ENCODE measurements at regions not wholly inside any gene's neighbourhood (a gene's known extent, or its start where the extent isn't known, plus 50 kb on each side); places are given as distances from the start of the nearest gene placed in this dataset.

- DNase-seq: no peak
Observed at GRCh38 chr5:74372051-74372450, 268.5 kb downstream of the ENC1 start.

DNA sequence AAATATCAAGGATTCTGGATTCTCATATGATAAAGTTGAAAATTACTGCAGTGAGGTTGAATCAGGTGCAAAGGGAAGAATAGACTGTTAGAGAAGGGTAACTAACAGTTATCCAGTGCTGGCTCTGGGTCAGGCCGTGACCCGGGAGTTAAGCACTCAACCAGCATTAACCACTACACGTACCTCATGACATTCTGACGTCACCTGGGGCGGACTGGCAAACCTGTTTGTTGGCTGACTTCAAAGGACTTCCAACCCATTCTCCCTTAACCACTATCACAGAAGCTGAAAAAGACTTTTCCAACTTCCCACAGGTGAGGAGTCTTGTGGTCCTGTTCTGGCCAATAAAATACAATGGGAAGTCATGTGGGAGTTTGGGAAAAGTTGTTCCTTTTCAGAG, 268.9 kb downstream of the ENC1 start:
- no peak for DNase-seq

GRCh38 chr5:74370168-74370567, 270.4 kb downstream of the ENC1 start:
- no peak for DNase-seq

DNA sequence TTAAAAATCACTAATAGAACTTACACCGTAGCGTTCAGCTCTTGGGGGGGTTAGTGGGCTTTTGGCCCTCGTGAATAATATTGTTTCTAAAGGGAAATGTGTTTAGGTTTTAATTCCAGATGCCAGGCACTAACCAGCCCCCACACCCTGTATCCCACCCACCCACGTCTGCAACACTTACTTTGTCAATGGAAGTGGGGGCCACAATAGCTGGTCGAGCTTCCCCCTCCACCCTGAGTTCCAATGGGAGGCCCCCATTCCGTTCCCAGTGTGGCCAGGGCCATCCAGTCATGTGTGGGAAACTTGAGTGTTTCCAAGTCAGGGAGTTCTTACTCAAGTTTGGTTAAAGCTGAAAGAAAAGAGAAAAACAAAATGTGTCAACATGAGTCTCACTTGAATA, 271.4 kb downstream of the ENC1 start:
- no peak for DNase-seq

DNA sequence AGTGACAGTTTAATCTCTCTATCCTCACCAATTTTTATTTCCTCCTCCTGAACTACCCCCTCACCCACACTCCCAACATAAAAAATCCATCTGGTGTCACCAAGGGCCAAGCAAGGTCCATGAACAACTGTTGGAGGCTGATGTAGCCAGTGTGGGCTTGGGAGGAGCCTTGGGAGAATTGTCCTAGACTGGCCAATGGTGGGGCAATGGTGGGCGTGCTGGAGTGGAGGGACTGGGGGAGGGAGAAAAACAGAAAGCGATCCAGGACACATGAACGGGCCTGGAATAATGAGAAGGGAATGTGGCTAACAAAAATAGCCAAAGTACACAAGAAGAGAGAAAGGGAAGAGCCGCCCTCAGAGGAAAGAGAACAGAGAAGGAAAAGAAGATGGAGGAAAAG, 272.6 kb downstream of the ENC1 start:
- no peak for DNase-seq

DNA sequence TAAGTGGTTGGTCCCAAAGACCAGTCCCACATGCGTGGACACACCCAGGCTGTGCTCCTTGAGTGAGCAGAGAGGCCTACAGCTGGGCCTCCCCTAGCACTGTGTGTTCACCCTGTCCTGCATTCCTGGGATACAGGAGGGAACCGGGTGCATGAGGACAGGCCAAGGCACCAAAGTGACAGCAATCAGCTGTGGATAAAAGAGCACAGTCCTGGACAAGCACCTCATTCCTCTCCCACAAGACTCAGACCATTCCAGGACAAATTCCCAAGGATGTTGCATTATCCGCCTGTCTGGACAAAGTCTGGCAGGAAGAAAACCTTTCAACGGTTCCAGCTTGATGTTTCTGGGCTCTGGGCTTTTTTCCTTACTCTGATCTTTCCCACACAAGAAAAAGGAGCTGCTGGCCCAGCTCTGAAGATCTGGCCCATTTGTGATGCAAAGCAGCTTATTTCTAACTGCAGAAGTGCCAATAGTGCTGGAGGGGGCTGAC, 273.2 kb downstream of the ENC1 start:
- no peak for DNase-seq

DNA sequence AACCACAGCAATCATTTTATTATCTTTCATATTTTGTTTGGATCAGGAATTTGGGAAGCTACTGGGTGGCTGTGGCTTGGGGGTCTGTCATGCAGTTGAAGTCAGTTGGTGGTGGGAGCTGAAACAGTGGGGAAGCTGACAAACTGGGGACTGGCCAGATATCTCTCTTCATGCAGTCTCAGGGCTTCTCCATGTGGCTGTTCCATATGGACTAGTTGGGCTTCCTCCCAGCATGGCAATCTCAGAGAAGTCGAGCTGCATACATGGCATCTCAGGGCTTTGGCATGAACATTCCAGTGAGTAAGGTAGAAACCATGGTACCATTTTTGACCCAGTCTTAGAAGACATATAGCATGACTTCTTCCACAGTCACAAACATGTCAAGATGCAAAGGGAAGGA, 274.8 kb downstream of the ENC1 start:
- no peak for DNase-seq

GRCh38 chr5:74364507-74364906, 276.0 kb downstream of the ENC1 start:
- DNase-seq: no peak

DNA sequence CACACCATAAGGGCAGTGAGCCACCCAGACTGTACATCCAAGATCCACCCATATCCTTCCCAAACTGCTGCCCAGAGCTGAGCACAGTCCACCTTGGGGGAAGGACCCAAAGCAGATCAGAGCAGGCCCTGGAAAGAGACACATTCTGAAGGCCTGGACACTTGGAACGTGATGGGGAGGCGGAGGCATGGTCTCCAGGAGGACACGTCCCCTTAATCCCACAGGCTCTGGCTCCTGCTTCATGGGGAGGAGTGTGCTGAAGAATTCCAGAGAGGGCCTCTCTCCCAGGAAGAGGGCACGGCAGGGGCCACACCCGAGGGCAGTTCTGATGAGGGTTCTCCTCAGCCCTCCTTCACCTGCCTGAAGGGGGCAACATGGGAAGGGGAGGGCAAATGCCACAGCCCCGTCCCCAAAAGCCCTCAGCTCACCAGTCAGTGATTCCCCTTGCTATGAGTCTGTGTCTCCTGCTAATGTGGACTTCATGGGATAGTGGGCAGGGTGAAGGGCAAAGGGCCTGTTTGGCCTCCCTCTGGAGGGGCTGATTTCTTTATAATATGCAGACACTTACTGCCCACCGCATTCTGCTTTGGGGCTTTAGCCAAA, 276.8 kb downstream of the ENC1 start:
- DNase-seq: no peak

GRCh38 chr5:74361406-74362358, 278.8 kb downstream of the ENC1 start:
- no peak for DNase-seq

- DNase-seq: no peak
Observed at GRCh38 chr5:74360535-74361210, 279.9 kb downstream of the ENC1 start.

GRCh38 chr5:74357827-74358226, 282.7 kb downstream of the ENC1 start:
- DNase-seq: no peak

DNA sequence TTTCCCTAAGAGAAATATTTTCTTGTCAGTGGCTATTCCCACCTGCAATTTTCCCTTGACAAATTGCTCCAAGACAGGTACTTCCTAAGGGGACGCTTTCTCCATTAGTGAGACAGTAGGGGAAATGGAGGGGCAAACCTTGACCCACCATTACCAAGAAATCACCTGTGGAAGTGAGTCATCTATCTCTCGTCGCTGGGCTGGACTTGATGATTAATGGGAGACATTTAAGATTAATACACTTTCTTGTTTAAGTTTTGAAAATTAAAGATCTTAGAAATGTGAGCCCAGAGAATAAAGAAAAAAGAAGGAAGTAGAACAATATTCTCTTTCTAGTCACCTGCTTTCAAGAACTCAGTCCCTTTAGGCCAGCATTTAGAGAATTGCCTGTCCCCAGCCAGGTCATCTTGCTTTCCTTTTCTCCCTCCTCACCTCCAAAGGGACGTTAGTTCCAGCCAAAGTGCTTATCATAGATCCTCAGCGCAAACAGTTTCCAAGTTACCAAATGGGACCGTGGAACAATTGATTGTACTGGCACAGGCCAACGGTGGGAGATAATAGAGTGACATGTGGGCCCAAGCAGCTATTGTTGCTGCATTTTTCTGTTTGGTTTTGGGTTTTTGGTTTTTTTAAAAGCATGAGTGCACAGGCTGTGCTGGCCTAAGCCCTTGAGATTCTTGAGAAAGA, 284.4 kb downstream of the ENC1 start:
- no peak for DNase-seq

DNA sequence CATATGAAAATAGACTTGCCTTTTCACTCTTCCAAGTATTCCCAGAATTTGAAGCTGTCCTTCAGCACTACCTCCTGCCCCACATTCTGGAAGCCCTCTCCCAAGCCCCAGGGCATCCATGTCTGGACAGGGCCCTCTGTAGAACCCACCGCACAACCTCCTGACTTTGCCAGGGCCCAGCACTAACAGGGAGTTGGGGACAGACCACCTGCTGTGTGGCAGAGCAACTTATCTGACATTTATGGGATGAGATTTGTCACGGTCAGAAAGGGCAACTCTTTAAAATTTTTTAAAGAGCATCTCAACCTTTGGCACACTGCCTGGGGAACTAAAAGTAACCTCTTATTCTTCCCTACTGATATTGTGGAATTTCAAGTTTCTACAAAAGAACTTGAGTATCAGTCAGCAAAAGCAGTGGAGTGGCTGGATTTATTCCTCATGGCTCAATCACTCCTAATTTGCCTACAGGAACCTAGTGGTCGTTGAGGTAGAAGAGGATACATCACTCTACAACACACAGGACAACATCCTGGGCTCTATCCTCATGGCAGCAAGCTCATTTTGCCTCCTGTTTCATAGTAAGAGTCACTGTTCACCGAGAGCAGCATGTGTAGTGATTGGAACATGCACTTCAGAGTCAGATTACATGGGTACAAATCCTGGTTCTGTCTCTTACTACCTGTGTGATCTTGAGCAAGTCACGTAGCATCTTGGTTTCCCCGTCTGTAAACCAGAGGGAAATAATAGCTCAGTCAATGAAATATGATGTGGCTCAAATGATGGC, 285.3 kb downstream of the ENC1 start:
- no peak for DNase-seq

DNA sequence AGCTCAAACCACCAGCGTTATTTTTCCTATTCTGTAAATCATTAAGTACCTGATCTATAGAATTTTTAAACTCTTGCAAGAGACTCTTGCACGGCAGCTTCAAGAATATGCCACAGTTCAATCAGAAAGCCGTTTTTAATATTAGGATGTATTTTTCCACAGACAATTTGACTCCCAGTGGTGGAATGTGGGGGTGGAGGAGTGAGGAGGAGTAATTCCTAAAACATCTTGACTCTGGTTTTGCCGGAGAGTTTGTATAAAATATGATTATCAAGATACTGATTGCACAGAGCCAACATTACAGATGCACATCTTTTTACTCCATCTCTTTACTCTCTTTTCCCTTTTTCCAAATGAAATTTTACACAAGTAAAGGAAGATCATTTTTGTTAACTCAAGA, 288.3 kb downstream of the ENC1 start:
- no peak for DNase-seq

- no peak for DNase-seq
Observed at GRCh38 chr5:74342948-74343682, 297.4 kb downstream of the ENC1 start.

GRCh38 chr5:74342182-74342581, 298.3 kb downstream of the ENC1 start:
- no peak for DNase-seq

DNA sequence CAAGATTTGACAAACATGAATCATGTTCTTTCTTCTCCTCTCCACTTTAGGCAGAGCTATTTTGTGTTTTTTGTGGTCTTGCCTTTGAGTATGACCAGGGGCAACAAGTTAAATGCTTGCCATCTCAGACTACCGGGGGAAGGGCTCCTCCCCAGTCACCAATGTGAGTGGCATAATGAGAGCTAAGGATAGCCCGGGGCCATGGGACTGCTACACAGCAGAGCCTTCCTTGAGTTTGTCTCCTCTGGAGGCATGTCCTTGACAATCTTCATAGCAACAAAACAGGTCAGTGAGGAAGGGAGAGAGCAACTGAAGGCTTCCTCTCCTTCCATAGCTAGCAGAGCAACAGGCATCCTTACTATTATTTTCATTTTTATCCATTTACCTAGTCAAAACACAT, 299.3 kb downstream of the ENC1 start:
- DNase-seq: no peak

DNA sequence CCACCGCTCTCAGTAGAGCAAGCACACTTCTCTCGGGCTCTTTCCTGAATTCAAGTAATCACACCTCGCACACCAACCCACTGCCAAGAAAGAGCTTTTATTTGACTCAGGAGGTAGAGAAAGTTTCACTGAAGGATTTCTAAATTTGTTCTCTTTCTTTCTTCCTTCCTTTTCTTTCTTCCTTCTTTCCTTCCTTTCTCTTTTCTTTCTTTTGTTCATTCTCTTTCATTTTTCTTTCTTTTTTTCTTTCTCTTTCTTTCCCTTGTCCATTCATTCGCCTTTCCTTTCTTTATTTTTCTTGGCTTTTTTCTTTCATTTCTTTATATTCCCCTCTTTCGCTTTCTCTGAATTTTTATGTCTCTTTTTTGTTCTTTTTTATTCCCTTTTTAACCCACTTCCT, 300.1 kb downstream of the ENC1 start:
- no peak for DNase-seq

GRCh38 chr5:74337984-74338310, 302.6 kb downstream of the ENC1 start:
- no peak for DNase-seq

GRCh38 chr5:74337254-74337983, 303.1 kb downstream of the ENC1 start:
- no peak for DNase-seq

All from CD4-positive, alpha-beta T cell treated with Interleukin-17A for 1 hour (primary cell).